ENCODE measurements at regions not wholly inside any gene's neighbourhood (a gene's known extent, or its start where the extent isn't known, plus 50 kb on each side); places are given as distances from the start of the nearest gene placed in this dataset.
"Not testable (repeated sequence)": the region's sequence is repeated elsewhere in the genome, so short reads cannot be mapped to it uniquely, and the experiment has no call there.

GRCh38 chr3:110001905-110002304 lies 664.6 kb upstream of the DPPA4 start:
- not testable (repeated sequence) for DNase-seq (ENCODE audit: low read depth)

DNA sequence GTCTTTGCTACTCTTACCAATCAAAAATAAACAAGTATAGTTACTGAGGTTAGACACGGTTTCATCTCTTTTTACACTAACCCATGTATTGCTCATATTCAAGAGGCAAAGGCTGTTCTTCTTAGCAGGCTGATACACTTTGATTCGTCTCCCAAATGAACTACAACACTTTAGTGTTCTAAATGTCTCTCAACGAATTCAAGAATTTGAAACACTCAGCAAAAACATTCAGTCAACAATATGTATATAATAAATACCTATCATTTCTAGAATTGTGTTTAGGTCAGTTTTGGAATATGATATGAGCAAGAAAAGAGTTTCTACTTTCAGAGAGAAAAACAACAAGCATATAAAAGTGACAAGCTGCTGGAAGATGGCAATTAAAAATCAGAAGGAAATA lies 669.6 kb upstream of the DPPA4 start:
- DNase-seq (ENCODE audit: low read depth), result no peak

GRCh38 chr3:110015231-110015963 lies 678.1 kb upstream of the DPPA4 start:
- DNase-seq (ENCODE audit: low read depth), result no peak

- DNase-seq (ENCODE audit: low read depth), result no peak
Observed at GRCh38 chr3:110016235-110016815, 679.0 kb upstream of the DPPA4 start.

DNA sequence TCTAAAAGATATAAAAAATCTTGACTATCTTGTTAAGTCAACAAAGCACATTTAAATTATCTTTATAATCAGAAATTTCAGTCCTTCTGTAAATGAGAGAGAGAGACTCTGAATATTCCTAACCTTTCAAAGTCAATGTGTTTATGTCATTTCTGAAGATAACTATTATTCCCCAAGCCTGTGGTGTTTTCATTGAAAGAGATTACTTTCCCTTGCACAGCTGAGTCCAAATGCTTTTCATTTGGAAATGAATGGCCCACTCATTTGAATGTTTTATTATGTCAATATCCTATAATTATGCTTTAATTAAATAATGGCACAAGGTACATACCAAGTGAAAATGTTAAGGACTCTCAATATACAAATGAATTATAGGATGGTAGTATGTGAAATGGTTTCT lies 680.0 kb upstream of the DPPA4 start:
- DNase-seq (ENCODE audit: low read depth), result no peak

GRCh38 chr3:110021659-110022058 lies 684.3 kb upstream of the DPPA4 start:
- DNase-seq (ENCODE audit: low read depth), result no peak

DNA sequence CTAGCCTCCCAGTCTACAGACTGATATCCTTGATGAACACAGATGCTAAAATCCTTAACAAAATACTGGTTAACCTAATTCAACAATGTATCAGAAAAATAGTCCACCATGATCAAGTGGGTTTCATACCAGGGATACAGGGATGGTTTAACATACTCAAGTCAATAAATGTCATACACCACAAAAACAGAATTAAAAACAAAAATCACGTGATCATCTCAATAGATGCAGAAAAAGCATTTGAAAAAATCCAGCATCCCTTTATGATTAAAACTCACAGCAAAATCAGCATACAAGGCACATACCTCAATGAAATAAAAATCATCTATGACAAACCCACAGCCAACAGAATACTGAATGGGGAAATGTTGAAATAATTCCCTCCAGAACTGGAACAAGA lies 685.7 kb upstream of the DPPA4 start:
- not testable (repeated sequence) for DNase-seq (ENCODE audit: low read depth)

GRCh38 chr3:110026421-110026820 lies 689.1 kb upstream of the DPPA4 start:
- no peak for DNase-seq (ENCODE audit: low read depth)

GRCh38 chr3:110027446-110028080 lies 690.2 kb upstream of the DPPA4 start:
- no peak for DNase-seq (ENCODE audit: low read depth)

- no peak for DNase-seq (ENCODE audit: low read depth)
Observed at GRCh38 chr3:110031975-110032374, 694.6 kb upstream of the DPPA4 start.

DNA sequence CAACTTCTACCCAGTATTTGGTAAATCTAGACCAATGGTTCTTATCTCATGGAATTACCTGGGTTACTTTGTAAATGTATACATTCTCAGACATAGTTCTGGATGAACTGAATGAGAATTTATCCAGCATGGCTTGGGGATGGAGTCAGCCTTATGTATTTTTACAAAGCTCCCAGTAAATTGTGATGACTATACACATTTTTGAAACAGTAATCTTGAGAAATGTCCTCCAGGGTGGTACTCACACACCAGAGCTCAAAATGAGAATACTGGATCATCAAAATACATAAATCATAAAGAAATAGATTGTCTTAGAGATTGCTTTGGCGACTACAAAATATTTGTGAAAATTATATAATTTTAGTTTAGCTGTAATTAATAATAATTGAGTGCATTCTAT lies 722.1 kb upstream of the DPPA4 start:
- DNase-seq (ENCODE audit: low read depth), result no peak

DNA sequence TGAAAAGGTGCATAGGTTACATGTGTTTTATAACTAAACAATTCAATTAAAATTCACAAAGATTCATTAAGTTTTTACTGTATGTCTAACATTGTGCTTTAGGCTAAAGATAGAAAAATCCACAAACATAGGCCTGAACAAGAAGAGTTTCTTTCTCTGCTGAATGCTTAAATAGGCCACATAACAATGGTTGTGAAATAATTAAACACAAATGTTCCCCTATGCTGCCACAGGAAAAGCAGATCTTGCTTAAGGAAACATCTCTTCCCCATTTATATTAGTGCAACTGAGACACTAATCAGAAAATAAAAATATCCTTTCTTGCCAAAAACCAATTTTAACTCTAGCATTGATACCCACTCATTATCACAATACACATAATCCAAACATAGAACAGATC lies 725.4 kb upstream of the DPPA4 start:
- no peak for DNase-seq (ENCODE audit: low read depth)

- DNase-seq (ENCODE audit: low read depth), result no peak
Observed at GRCh38 chr3:110063178-110063577, 725.8 kb upstream of the DPPA4 start.

- no peak for DNase-seq (ENCODE audit: low read depth)
Observed at GRCh38 chr3:110066206-110066605, 728.9 kb upstream of the DPPA4 start.

GRCh38 chr3:110067527-110067926 lies 730.2 kb upstream of the DPPA4 start:
- DNase-seq (ENCODE audit: low read depth), result no peak

DNA sequence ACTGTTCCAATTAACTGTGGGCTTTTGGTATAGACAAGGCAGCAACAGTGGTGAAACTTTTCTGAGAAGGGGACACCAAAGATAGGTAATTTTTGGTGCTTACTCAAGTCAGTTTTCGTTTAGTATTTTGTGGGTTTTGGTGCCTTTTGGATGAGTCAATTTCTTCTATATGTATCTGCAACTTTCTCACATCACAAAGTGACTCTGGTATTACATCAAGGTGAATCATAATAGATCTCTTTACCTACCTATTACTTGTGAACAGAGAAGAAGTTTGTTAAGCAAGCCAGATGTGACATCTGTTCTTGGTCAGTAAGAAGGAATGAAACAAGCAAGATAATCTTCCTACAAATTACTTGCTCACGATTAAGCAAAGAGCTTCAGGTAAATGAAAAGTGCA lies 732.4 kb upstream of the DPPA4 start:
- DNase-seq (ENCODE audit: low read depth), result no peak

DNA sequence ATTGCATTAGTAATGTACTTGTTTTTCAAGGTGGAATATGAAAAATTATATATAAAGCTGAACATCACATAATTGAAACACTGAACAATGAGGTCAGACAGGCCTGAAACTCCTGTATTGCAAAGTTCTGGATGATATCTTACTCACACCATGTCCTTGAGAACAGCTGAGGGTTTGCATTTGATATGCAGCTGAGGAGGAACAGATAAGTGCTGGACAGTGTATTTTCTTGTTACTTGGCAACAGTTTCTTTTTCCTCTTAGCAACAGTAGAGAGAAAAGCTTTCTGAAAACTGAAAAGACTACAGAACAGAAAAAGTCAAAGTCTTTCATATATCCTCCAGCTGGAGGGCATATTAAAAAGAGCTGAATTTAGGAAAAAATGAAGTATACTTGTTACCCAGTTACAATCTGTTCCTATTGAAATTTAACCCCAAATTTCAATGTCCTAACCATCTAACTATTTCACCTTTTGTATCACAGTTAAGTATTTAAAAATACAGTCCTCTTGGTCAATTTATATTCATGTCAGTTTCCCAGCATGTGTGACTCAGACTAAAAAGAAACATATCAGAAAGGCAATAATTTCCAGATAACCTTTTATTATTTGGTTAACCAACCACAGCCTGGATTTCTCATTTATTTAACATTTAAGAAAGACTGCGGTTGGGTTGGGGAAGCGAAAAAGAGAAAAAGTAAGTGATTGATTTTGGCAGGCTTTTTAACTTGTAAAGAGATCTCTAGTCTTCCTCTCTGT lies 733.0 kb upstream of the DPPA4 start:
- DNase-seq (ENCODE audit: low read depth), result no peak

DNA sequence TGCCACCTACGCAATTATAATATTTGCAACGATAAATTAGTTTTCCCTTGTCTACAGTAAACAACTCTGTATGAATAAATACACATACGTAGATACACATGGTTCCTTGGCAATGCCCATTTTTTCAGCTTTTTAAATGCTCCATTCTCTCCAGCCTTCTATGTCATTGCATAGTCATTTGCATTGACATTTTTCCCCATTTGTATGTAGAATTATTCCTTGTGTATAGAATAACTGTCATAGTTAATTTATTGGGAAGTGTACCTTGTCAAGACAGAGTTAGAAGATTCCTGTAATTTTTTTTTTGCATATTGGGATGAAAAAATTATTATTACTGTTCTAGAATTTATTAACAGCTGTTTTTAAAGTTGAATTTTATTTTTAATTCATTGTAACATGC lies 736.7 kb upstream of the DPPA4 start:
- no peak for DNase-seq (ENCODE audit: low read depth)

- no peak for DNase-seq (ENCODE audit: low read depth)
Observed at GRCh38 chr3:110077093-110077492, 739.7 kb upstream of the DPPA4 start.

GRCh38 chr3:110093411-110093810 lies 756.1 kb upstream of the DPPA4 start:
- no peak for DNase-seq (ENCODE audit: low read depth)

DNA sequence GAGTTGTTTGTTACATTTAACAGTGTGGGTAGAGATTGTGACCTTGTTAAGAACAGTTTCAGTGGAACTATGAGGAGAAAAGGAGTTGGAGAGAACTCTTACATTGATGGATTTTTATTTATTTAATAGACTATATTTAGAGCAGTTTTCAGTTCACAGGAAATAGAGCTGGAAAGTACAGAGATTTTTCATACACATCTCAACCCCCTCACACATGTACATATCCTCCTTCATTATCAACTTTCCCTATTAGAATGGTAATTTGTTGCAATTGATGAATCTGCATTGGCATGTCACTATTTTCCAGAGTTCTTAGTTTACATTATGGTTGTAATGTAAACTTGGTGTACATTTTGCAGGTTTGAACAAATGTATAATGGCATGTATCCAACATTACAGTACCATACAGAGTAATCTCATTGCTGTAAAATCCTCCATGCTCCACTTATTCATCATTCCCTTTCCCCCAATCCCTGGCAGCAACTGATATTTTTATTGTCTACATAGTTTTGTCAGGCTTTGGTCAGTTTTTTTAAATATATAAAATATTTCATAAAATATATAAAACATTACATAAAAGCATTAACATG lies 756.6 kb upstream of the DPPA4 start:
- no peak for DNase-seq (ENCODE audit: low read depth)

DNA sequence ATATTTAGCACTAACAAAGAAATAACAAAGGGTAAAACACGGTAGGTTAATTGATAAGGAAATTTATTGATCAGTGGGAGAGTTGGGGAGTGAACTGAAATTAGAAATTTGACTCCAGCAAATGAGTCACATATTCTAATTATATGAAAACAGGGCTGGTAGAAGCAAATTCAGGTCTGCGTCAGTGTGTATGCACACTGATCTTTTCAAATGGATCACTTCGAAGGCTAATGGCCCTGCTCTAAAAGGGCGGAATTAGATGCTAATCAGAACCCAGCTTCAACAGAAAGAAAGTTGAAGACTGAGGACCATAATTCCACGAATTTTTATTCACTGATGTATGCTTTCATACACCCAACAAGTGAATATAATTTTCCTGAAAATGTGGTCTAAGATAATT lies 762.4 kb upstream of the DPPA4 start:
- DNase-seq (ENCODE audit: low read depth), result no peak

- no peak for DNase-seq (ENCODE audit: low read depth)
Observed at GRCh38 chr3:110101361-110101760, 764.0 kb upstream of the DPPA4 start.
